GM12878 (cell line): ENCODE measurements at regions not wholly inside any gene's neighbourhood (a gene's known extent, or its start where the extent isn't known, plus 50 kb on each side); places are given as distances from the start of the nearest gene placed in this dataset.

Experiments
- CBX3 ChIP-seq: fragments of 200-600 bp; sonication (generic); IDR thresholded peaks from 2 replicates; pipeline ENCODE4 v1.6.1; 2016; ENCODE audit warnings: low read depth, borderline replicate concordance
- EZH2 ChIP-seq: IDR thresholded peaks from 2 replicates; pipeline ENCODE4 v1.6.1; 2012; ENCODE audit warnings: low read depth, mild to moderate bottlenecking, control low read depth, inconsistent platforms, low read length, borderline replicate concordance; ENCODE audit not compliant: control insufficient read depth
- MEF2A ChIP-seq: IDR thresholded peaks from 2 replicates; pipeline ENCODE4 v1.6.1; 2011; ENCODE audit warnings: low read depth, mild to moderate bottlenecking, low read length, moderate library complexity; ENCODE audit not compliant: insufficient read depth
- NFYB ChIP-seq: IDR thresholded peaks from 2 replicates; pipeline ENCODE4 v1.6.1; 2011; ENCODE audit warnings: low read depth, mild to moderate bottlenecking, low read length, improper control_type of control experiment, moderate library complexity; ENCODE audit not compliant: insufficient read depth
- NR2C1 ChIP-seq: fragments of 450-650 bp; IDR thresholded peaks from 2 replicates; pipeline ENCODE4 v1.6.1; 2017; ENCODE audit warnings: antibody characterized with exemption, mild to moderate bottlenecking, moderate library complexity
- SMAD1 ChIP-seq: fragments of 450-650 bp; IDR thresholded peaks from 2 replicates; pipeline ENCODE4 v1.6.1; 2018; ENCODE audit warnings: mild to moderate bottlenecking, low read depth; ENCODE audit not compliant: partially characterized antibody
- SMC3 ChIP-seq: IDR thresholded peaks from 2 replicates; pipeline ENCODE4 v1.6.1; 2011; ENCODE audit warnings: low read length, improper control_type of control experiment, borderline replicate concordance
- SREBF2 ChIP-seq: IDR thresholded peaks from 2 replicates; pipeline ENCODE4 v1.6.1; 2012; ENCODE audit warnings: mild to moderate bottlenecking, low read length
- SUPT20H ChIP-seq: IDR thresholded peaks from 2 replicates; pipeline ENCODE4 v1.6.1; 2011; ENCODE audit warnings: low read depth, mild to moderate bottlenecking, low read length, moderate library complexity, borderline replicate concordance; ENCODE audit not compliant: control insufficient read depth
- TF ChIP-seq, protein P1 (sequence below): IDR thresholded peaks from 2 replicates; pipeline ENCODE4 v1.6.1; 2012; ENCODE audit warnings: mild to moderate bottlenecking, low read depth, low read length
- TF ChIP-seq, protein P2 (sequence below), 3 experiments: IDR thresholded peaks in 2 of 3; conservative IDR thresholded peaks in 1 of 3; 2 replicates each; pipeline ENCODE4 v1.5.1; 2011; ENCODE audit warnings: low read depth in 3 of 3, low read length in 3 of 3, mild to moderate bottlenecking in 3 of 3, control low read depth in 2 of 3, moderate library complexity in 2 of 3, inconsistent platforms in 1 of 3, mixed read lengths in 1 of 3; ENCODE audit not compliant: control insufficient read depth in 2 of 3, insufficient read depth in 1 of 3; ENCODE audit errors: extremely low read depth in 1 of 3

DNA sequence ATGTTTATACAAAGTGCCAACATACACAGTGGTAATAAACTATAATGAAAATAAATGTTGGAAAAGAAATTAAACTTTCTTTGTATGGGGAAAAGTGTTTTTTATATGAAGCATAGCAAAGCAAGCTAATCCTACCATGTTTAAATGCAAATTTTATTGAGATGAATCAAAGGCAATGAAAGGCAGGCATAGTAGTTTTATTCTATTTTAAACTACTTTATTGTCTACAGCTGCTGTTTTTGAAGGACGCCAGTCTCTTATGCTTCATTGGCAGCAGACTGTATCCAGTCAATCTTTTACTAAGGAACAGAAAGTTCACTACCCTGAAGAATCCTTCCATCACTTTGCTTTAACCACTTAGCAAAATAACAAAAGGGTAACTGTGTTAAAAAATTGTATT lies 761.0 kb downstream of the ROBO2 start:
- TF ChIP-seq EZH2 (no peak), SUPT20H (no peak), CBX3 (no peak), MEF2A (no peak), SMC3 (no peak), SMAD1 (no peak), NFYB (no peak), SREBF2 (no peak), NR2C1 (no peak)
- TF ChIP-seq, protein P1, sequence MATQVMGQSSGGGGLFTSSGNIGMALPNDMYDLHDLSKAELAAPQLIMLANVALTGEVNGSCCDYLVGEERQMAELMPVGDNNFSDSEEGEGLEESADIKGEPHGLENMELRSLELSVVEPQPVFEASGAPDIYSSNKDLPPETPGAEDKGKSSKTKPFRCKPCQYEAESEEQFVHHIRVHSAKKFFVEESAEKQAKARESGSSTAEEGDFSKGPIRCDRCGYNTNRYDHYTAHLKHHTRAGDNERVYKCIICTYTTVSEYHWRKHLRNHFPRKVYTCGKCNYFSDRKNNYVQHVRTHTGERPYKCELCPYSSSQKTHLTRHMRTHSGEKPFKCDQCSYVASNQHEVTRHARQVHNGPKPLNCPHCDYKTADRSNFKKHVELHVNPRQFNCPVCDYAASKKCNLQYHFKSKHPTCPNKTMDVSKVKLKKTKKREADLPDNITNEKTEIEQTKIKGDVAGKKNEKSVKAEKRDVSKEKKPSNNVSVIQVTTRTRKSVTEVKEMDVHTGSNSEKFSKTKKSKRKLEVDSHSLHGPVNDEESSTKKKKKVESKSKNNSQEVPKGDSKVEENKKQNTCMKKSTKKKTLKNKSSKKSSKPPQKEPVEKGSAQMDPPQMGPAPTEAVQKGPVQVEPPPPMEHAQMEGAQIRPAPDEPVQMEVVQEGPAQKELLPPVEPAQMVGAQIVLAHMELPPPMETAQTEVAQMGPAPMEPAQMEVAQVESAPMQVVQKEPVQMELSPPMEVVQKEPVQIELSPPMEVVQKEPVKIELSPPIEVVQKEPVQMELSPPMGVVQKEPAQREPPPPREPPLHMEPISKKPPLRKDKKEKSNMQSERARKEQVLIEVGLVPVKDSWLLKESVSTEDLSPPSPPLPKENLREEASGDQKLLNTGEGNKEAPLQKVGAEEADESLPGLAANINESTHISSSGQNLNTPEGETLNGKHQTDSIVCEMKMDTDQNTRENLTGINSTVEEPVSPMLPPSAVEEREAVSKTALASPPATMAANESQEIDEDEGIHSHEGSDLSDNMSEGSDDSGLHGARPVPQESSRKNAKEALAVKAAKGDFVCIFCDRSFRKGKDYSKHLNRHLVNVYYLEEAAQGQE, result no peak
- TF ChIP-seq, protein P2, sequence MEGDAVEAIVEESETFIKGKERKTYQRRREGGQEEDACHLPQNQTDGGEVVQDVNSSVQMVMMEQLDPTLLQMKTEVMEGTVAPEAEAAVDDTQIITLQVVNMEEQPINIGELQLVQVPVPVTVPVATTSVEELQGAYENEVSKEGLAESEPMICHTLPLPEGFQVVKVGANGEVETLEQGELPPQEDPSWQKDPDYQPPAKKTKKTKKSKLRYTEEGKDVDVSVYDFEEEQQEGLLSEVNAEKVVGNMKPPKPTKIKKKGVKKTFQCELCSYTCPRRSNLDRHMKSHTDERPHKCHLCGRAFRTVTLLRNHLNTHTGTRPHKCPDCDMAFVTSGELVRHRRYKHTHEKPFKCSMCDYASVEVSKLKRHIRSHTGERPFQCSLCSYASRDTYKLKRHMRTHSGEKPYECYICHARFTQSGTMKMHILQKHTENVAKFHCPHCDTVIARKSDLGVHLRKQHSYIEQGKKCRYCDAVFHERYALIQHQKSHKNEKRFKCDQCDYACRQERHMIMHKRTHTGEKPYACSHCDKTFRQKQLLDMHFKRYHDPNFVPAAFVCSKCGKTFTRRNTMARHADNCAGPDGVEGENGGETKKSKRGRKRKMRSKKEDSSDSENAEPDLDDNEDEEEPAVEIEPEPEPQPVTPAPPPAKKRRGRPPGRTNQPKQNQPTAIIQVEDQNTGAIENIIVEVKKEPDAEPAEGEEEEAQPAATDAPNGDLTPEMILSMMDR (IDR thresholded peaks at IDR 0.05 in 2 of 3, conservative IDR thresholded peaks at IDR 0.05 in 1 of 3; ENCODE audit: control insufficient read depth in 2 of 3, extremely low read depth in 1 of 3, insufficient read depth in 1 of 3, low read depth in 3 of 3, low read length in 3 of 3), result no peak
